ENCODE measurements at regions not wholly inside any gene's neighbourhood (a gene's known extent, or its start where the extent isn't known, plus 50 kb on each side); places are given as distances from the start of the nearest gene placed in this dataset.

DNA sequence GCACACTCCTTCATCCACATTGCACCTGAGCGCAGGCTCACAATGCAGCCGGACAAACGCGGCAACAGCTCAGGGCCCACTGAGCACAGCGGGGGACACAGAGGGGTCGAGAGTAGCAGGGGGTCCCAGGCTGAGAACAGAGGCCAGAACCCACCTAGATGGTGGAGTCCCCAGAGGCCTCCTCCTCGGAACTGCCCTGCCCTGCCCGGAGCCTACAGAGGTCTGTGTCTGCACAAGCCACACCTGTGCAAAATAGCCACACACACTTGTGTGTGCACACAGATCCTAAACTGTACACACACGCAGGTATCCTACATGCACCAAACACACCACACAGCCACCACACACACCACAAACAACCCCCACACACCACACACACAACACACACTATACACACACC, 72.8 kb downstream of the TMEM18 start:
- no CpG with 5 or more reads among the region's 9 CpGs for WGBS (ENCODE audit: insufficient coverage, insufficient read length)
- no peaks in the 10 kb centered on the region for H3K27me3 ChIP-seq (ENCODE audit: control insufficient read depth, insufficient read depth, low read length)
- H3K36me3 ChIP-seq (ENCODE audit: control insufficient read depth, insufficient read depth, low read length) = no peaks in the 10 kb centered on the region; the same call in 1 of the 2 replicates
- no peak for DNase-seq (ENCODE audit: low read depth, low spot score)
- no peak overlapping the region for H3K4me3 ChIP-seq (ENCODE audit: low read length)
- H3K4me1 ChIP-seq (ENCODE audit: control insufficient read depth, insufficient read depth, low read length) = no peaks in the 10 kb centered on the region
- no peaks in the 10 kb centered on the region for H3K9me3 ChIP-seq (ENCODE audit: control insufficient read depth, insufficient read depth, low read length)
- H3K27ac ChIP-seq (ENCODE audit: low read length) = no peak overlapping the region

DNA sequence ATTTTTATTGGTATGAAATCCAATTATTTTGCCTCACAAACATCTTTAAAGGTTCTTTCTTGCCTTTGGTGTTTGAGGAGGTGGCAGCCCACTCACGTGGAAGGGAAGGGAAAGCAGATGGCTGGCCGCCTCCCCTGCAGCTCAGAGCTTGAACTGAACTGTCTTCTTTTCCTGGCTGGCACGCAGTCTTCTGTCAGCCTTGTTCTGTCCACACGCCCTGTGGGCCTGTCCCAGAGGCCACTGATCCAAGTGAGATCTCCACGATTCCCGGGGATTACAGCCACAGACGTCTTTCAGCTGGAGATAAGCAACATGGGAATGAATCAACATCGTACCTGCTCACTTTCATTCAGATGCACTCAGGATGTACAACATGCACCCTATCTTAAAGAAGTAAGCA, 73.3 kb downstream of the TMEM18 start:
- H3K4me1 ChIP-seq (ENCODE audit: control insufficient read depth, insufficient read depth, low read length) = no peaks in the 10 kb centered on the region
- no peaks in the 10 kb centered on the region for H3K27me3 ChIP-seq (ENCODE audit: control insufficient read depth, insufficient read depth, low read length)
- no peak overlapping the region for H3K27ac ChIP-seq (ENCODE audit: low read length)
- no peaks in the 10 kb centered on the region; the same call in 1 of the 2 replicates for H3K36me3 ChIP-seq (ENCODE audit: control insufficient read depth, insufficient read depth, low read length)
- no peak overlapping the region for H3K4me3 ChIP-seq (ENCODE audit: low read length)
- H3K9me3 ChIP-seq (ENCODE audit: control insufficient read depth, insufficient read depth, low read length) = no peaks in the 10 kb centered on the region
- WGBS (ENCODE audit: insufficient coverage, insufficient read length) = no CpG with 5 or more reads among the region's 8 CpGs
- DNase-seq (ENCODE audit: low read depth, low spot score) = no peak

DNA sequence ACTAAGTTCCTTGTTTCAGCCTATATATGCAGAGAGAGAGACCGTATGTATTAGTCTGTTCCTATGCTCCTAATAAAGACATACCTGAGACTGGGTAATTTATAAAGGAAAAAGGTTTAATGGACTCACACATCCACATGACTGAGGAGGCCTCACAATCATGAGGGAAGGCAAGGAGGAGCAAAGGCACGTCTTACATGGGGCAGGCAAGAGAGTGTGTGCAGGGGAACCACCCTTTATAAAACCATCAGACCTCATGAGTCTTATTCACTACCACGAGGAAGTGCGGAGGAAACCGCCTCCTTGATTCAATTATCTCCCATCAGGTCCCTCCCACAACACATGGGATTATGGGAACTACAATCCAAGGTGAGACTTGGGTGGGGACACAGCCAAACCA, 73.8 kb downstream of the TMEM18 start:
- WGBS (ENCODE audit: insufficient coverage, insufficient read length) = no CpG with 5 or more reads among the region's 5 CpGs
- no peaks in the 10 kb centered on the region; the same call in 1 of the 2 replicates for H3K36me3 ChIP-seq (ENCODE audit: control insufficient read depth, insufficient read depth, low read length)
- DNase-seq (ENCODE audit: low read depth, low spot score) = no peak
- no peaks in the 10 kb centered on the region for H3K27me3 ChIP-seq (ENCODE audit: control insufficient read depth, insufficient read depth, low read length)
- no peaks in the 10 kb centered on the region for H3K9me3 ChIP-seq (ENCODE audit: control insufficient read depth, insufficient read depth, low read length)
- no peak overlapping the region for H3K4me3 ChIP-seq (ENCODE audit: low read length)
- H3K4me1 ChIP-seq (ENCODE audit: control insufficient read depth, insufficient read depth, low read length) = no peaks in the 10 kb centered on the region
- H3K27ac ChIP-seq (ENCODE audit: low read length) = no peak overlapping the region

DNA sequence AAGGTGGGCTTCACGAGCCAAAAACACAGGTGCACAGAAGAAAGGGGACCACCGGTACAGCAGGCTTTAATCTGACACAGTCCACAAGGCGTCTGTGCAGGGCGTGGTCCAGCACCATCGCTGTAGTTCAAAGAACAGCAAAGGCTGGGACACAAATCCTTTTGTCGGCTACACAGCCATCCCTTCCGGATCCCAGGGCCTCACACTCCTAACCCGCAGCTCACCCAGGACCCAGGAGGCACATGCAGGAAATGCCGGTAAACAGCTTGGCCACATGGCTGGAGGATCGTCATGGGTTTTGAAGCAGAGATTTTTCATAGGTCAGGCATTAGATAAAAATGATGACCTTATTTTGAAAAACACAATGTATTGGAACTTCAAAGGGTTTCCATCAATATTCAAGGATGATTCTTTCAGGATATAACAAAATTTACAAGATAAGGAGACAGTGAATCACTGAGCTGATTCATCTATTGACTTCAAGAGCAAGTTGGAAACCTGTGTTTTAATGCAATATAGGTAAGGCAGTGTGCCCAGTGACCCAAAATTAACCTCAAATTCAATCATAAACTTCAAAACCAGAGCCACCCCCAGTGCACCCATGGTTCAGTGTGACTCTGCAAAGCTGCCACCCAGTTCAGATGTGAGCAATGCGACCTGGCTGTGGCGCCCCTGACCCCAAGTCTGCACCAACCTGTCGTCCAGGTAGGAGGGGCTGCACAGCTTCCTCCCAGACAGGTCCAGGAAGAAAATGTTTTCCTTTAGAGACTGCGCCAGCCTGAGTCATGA, 74.4 kb downstream of the TMEM18 start:
- no peaks in the 10 kb centered on the region for H3K27me3 ChIP-seq (ENCODE audit: control insufficient read depth, insufficient read depth, low read length)
- no peaks in the 10 kb centered on the region for H3K4me1 ChIP-seq (ENCODE audit: control insufficient read depth, insufficient read depth, low read length)
- no peak overlapping the region for H3K4me3 ChIP-seq (ENCODE audit: low read length)
- DNase-seq (ENCODE audit: low read depth, low spot score) = no peak
- H3K9me3 ChIP-seq (ENCODE audit: control insufficient read depth, insufficient read depth, low read length) = no peaks in the 10 kb centered on the region
- H3K27ac ChIP-seq (ENCODE audit: low read length) = no peak overlapping the region
- no peaks in the 10 kb centered on the region; the same call in 1 of the 2 replicates for H3K36me3 ChIP-seq (ENCODE audit: control insufficient read depth, insufficient read depth, low read length)
- WGBS (ENCODE audit: insufficient coverage, insufficient read length) = no CpG with 5 or more reads among the region's 14 CpGs

DNA sequence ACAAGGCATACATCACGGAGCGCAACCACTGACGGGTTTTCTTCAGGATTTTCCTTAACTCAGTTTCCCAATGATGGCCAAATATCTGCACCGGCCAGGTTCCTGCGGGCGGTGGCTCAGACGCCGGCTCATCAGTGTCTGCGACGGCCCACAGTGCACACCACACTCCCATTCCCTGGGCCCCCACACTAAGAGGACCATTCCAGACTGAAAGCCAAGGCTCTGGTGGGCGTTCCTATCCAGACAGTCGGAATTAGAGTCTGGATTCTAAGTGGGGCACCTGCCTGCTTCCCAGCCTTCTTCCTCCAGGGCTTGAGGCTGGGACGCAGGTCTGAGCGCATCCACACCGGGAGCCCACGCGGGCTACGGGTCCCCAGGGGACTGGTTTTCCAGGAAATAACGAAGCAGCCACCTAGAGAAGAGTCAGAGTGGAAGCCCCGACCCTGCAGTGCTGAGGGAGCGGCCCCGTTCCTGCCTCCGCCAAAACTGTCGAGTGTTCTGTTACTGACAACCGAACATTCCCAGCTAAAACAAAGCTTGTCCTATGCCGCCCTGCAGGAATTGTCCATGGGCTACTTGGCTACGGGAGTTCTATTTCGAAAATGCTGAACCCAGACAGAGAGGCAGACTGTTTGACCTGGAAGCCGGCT, 75.3 kb downstream of the TMEM18 start:
- WGBS (ENCODE audit: insufficient coverage, insufficient read length) = no CpG with 5 or more reads among the region's 29 CpGs
- no peaks in the 10 kb centered on the region for H3K9me3 ChIP-seq (ENCODE audit: control insufficient read depth, insufficient read depth, low read length)
- H3K27me3 ChIP-seq (ENCODE audit: control insufficient read depth, insufficient read depth, low read length) = no peaks in the 10 kb centered on the region
- no peak for DNase-seq (ENCODE audit: low read depth, low spot score)
- H3K4me1 ChIP-seq (ENCODE audit: control insufficient read depth, insufficient read depth, low read length) = no peaks in the 10 kb centered on the region
- H3K27ac ChIP-seq (ENCODE audit: low read length) = no peak overlapping the region
- H3K36me3 ChIP-seq (ENCODE audit: control insufficient read depth, insufficient read depth, low read length) = no peaks in the 10 kb centered on the region; the same call in 1 of the 2 replicates
- no peak overlapping the region for H3K4me3 ChIP-seq (ENCODE audit: low read length)

DNA sequence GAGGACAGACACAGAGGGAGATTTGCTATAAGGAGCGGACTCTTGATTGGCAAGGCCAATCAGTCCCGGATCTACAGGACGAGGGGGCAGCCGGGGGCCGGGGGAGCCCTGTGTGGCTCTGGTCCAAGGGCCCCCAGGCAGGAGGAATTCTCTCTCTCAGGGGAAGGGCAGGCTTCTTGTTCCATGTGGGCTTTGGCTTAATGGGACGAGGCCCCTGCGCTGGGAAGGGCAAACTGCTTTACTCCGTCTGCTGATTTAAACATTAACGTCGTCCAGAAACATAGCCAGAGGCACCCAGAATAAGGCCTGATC, 75.9 kb downstream of the TMEM18 start:
- H3K4me3 ChIP-seq (ENCODE audit: low read length) = no peak overlapping the region

GRCh38 chr2:600542-601386, 76.4 kb downstream of the TMEM18 start:
- H3K36me3 ChIP-seq (ENCODE audit: control insufficient read depth, insufficient read depth, low read length) = no peaks in the 10 kb centered on the region; the same call in 1 of the 2 replicates
- H3K4me3 ChIP-seq (ENCODE audit: low read length) = no peak overlapping the region
- no peak overlapping the region for H3K27ac ChIP-seq (ENCODE audit: low read length)
- H3K9me3 ChIP-seq (ENCODE audit: control insufficient read depth, insufficient read depth, low read length) = no peaks in the 10 kb centered on the region
- H3K27me3 ChIP-seq (ENCODE audit: control insufficient read depth, insufficient read depth, low read length) = no peaks in the 10 kb centered on the region
- no peak for DNase-seq (ENCODE audit: low read depth, low spot score)
- WGBS (ENCODE audit: insufficient coverage, insufficient read length) = no CpG with 5 or more reads among the region's 23 CpGs
- H3K4me1 ChIP-seq (ENCODE audit: control insufficient read depth, insufficient read depth, low read length) = no peaks in the 10 kb centered on the region

More for the DNA sequence above, 75.9 kb downstream of the TMEM18 start:
- H3K9me3 ChIP-seq (ENCODE audit: control insufficient read depth, insufficient read depth, low read length) = no peaks in the 10 kb centered on the region
- H3K36me3 ChIP-seq (ENCODE audit: control insufficient read depth, insufficient read depth, low read length) = no peaks in the 10 kb centered on the region; the same call in 1 of the 2 replicates
- H3K27me3 ChIP-seq (ENCODE audit: control insufficient read depth, insufficient read depth, low read length) = no peaks in the 10 kb centered on the region
- DNase-seq (ENCODE audit: low read depth, low spot score) = no peak
- no peak overlapping the region for H3K27ac ChIP-seq (ENCODE audit: low read length)
- H3K4me1 ChIP-seq (ENCODE audit: control insufficient read depth, insufficient read depth, low read length) = no peaks in the 10 kb centered on the region
- no CpG with 5 or more reads among the region's 10 CpGs for WGBS (ENCODE audit: insufficient coverage, insufficient read length)

- Histone ChIP-seq H3K27ac (ENCODE audit: low read length) (no peak overlapping the region), H3K9me3 (ENCODE audit: control insufficient read depth, insufficient read depth, low read length) (no peaks in the 10 kb centered on the region), H3K36me3 (ENCODE audit: control insufficient read depth, insufficient read depth, low read length) (no peaks in the 10 kb centered on the region; the same call in 1 of the 2 replicates), H3K27me3 (ENCODE audit: control insufficient read depth, insufficient read depth, low read length) (no peaks in the 10 kb centered on the region), H3K4me1 (ENCODE audit: control insufficient read depth, insufficient read depth, low read length) (no peaks in the 10 kb centered on the region), H3K4me3 (ENCODE audit: low read length) (no peak overlapping the region)
- no peak for DNase-seq (ENCODE audit: low read depth, low spot score)
- WGBS (ENCODE audit: insufficient coverage, insufficient read length) = no CpG with 5 or more reads among the region's 8 CpGs
Measured at GRCh38 chr2:599601-600000, 77.6 kb downstream of the TMEM18 start.

GRCh38 chr2:598058-598802, 79.0 kb downstream of the TMEM18 start:
- no peaks in the 10 kb centered on the region for H3K4me1 ChIP-seq (ENCODE audit: control insufficient read depth, insufficient read depth, low read length)
- no peaks in the 10 kb centered on the region; the same call in 1 of the 2 replicates for H3K36me3 ChIP-seq (ENCODE audit: control insufficient read depth, insufficient read depth, low read length)
- H3K27ac ChIP-seq (ENCODE audit: low read length) = no peak overlapping the region
- H3K27me3 ChIP-seq (ENCODE audit: control insufficient read depth, insufficient read depth, low read length) = no peaks in the 10 kb centered on the region
- no peaks in the 10 kb centered on the region for H3K9me3 ChIP-seq (ENCODE audit: control insufficient read depth, insufficient read depth, low read length)
- H3K4me3 ChIP-seq (ENCODE audit: low read length) = no peak overlapping the region
- DNase-seq (ENCODE audit: low read depth, low spot score) = no peak
- WGBS (ENCODE audit: insufficient coverage, insufficient read length) = no CpG with 5 or more reads among the region's 17 CpGs

All from iPS DF 6.9 (cell line).